Gastroesophageal sphincter (tissue), 4 donors: ENCODE measurements at regions not wholly inside any gene's neighbourhood (a gene's known extent, or its start where the extent isn't known, plus 50 kb on each side); places are given as distances from the start of the nearest gene placed in this dataset.

Experiments used
- ATAC-seq: fragments of 150-250 bp; one replicate; pipeline ENCODE4 v1.9.1; 2016; ENCODE audit warnings: mild to moderate bottlenecking, moderate library complexity
- H3K27ac ChIP-seq, 4 donors: fragments of 200-600 bp; sonication (generic) in 3 of 4; 1 replicate in 3 of 4; 2 replicates in 1 of 4; pipeline ENCODE4 v1.5.1; 2016 to 2019
- H3K27me3 ChIP-seq: fragments of 200-600 bp; sonication (generic); one replicate; pipeline ENCODE4 v1.5.1; 2019
- H3K36me3 ChIP-seq, 2 donors: fragments of 200-600 bp; sonication (generic); one replicate each; pipeline ENCODE4 v1.5.1; 2019; ENCODE audit warnings: control low read depth in 1 of 2
- H3K4me1 ChIP-seq, 3 donors: fragments of 200-600 bp; sonication (generic); 1 replicate in 2 of 3; 2 replicates in 1 of 3; pipeline ENCODE4 v1.5.1; 2016 to 2019; ENCODE audit warnings: control low read depth in 2 of 3
- H3K4me3 ChIP-seq, 2 donors: fragments of 200-600 bp; sonication (generic); one replicate each; pipeline ENCODE4 v1.5.1; 2019; ENCODE audit warnings: mild to moderate bottlenecking in 1 of 2, moderate library complexity in 1 of 2
- H3K9me3 ChIP-seq, 3 donors: fragments of 200-600 bp; sonication (generic); one replicate each; pipeline ENCODE4 v1.5.1; 2017 to 2019; ENCODE audit warnings: control low read depth in 2 of 3
- CTCF ChIP-seq, 4 experiments: fragments of 200-600 bp in 2 of 4; fragments of 450-650 bp in 2 of 4; sonication (generic) in 1 of 4; IDR thresholded peaks; one replicate each; pipeline ENCODE4 v1.5.1; 2017 to 2019; ENCODE audit warnings: antibody characterized with exemption in 4 of 4, mild to moderate bottlenecking in 2 of 4, moderate library complexity in 2 of 4
- EP300 ChIP-seq: sonication (generic); formaldehyde crosslinking; IDR thresholded peaks from one replicate; pipeline ENCODE4 v1.6.1; 2017; ENCODE audit warnings: antibody characterized with exemption, mild to moderate bottlenecking
- POLR2A ChIP-seq, 2 donors: fragments of 450-650 bp; IDR thresholded peaks; one replicate each; pipeline ENCODE4 v1.6.1; 2017; ENCODE audit warnings: antibody characterized with exemption in 2 of 2, mild to moderate bottlenecking in 2 of 2, moderate library complexity in 1 of 2
- POLR2AphosphoS5 ChIP-seq: sonication (generic); formaldehyde crosslinking; IDR thresholded peaks from one replicate; pipeline ENCODE4 v1.6.1; 2017; ENCODE audit warnings: antibody characterized with exemption
- WGBS, 2 donors: methylation state at CpG; one replicate each; pipeline ENCODE4 v1.1.5; 2018; ENCODE audit warnings: low coverage in 1 of 2; 5-methylcytosine and 5-hydroxymethylcytosine counted together

- 68 to 71% methylated on average over 3 of the region's 3 CpGs for WGBS, 2 donors
These were observed 291.9 kb upstream of the NOX3 start for GRCh38 chr6:155747491-155747890.

GRCh38 chr6:155740781-155741399, 285.3 kb upstream of the NOX3 start:
- no peaks in the 10 kb centered on the region for H3K4me1 ChIP-seq
- H3K36me3 ChIP-seq: no peaks in the 10 kb centered on the region
- ATAC-seq: no peak
- H3K4me3 ChIP-seq: no peak overlapping the region
- H3K27me3 ChIP-seq: no peaks in the 10 kb centered on the region
- no peaks in the 10 kb centered on the region for H3K9me3 ChIP-seq
- H3K27ac ChIP-seq: no peak overlapping the region
- 58 to 59% methylated on average over 1 of the region's 1 CpG for WGBS, 2 donors
- TF ChIP-seq POLR2AphosphoS5: no peak
- no peak for TF ChIP-seq POLR2A (IDR thresholded peaks at IDR 0.05)
- no peak for TF ChIP-seq CTCF (IDR thresholded peaks at IDR 0.05)
- no peak for TF ChIP-seq EP300

More at GRCh38 chr6:155747491-155747890, 291.9 kb upstream of the NOX3 start:
- Histone ChIP-seq H3K4me3 (no peak overlapping the region), H3K27ac (no peak overlapping the region), H3K36me3 (no peaks in the 10 kb centered on the region), H3K9me3 (peaks cover 0 to 9% (median 0%) of the 10 kb centered on the region in 3 donors), H3K27me3 (peaks cover 7% of the 10 kb centered on the region), H3K4me1 (no peaks in the 10 kb centered on the region)
- no peak for ATAC-seq
- TF ChIP-seq CTCF (IDR thresholded peaks at IDR 0.05): no peak
- TF ChIP-seq POLR2A (IDR thresholded peaks at IDR 0.05): no peak
- TF ChIP-seq EP300: no peak
- TF ChIP-seq POLR2AphosphoS5: no peak

GRCh38 chr6:155738602-155739105, 283.0 kb upstream of the NOX3 start:
- no peaks in the 10 kb centered on the region for H3K9me3 ChIP-seq
- H3K4me3 ChIP-seq: no peak overlapping the region
- no peaks in the 10 kb centered on the region for H3K36me3 ChIP-seq
- TF ChIP-seq EP300 (no peak), POLR2AphosphoS5 (no peak), CTCF (IDR thresholded peaks at IDR 0.05) (no peak), POLR2A (IDR thresholded peaks at IDR 0.05) (no peak)
- ATAC-seq: no peak
- H3K27ac ChIP-seq: no peak overlapping the region
- 84 to 85% methylated on average over 3 of the region's 3 CpGs for WGBS, 2 donors
- H3K4me1 ChIP-seq: no peaks in the 10 kb centered on the region
- H3K27me3 ChIP-seq: no peaks in the 10 kb centered on the region

- H3K9me3 ChIP-seq: no peaks in the 10 kb centered on the region
- H3K36me3 ChIP-seq: no peaks in the 10 kb centered on the region
- H3K4me3 ChIP-seq: no peak overlapping the region
- no peaks in the 10 kb centered on the region for H3K27me3 ChIP-seq
- ATAC-seq: no peak
- no peak for TF ChIP-seq POLR2A (IDR thresholded peaks at IDR 0.05)
- TF ChIP-seq EP300: no peak
- no peak for TF ChIP-seq CTCF (IDR thresholded peaks at IDR 0.05)
- TF ChIP-seq POLR2AphosphoS5: no peak
- WGBS, 2 donors: 44 to 91% methylated on average over 1 of the region's 1 CpG
- no peaks in the 10 kb centered on the region for H3K4me1 ChIP-seq
- H3K27ac ChIP-seq: no peak overlapping the region
These were observed 261.7 kb upstream of the NOX3 start for GRCh38 chr6:155717374-155717773.

- peaks cover 0 to 16% (median 0%) of the 10 kb centered on the region in 3 donors for H3K9me3 ChIP-seq
- WGBS, 2 donors: 0 to 50% methylated on average over 1 to 2 of the region's 2 CpGs
- H3K4me3 ChIP-seq: no peak overlapping the region
- no peaks in the 10 kb centered on the region for H3K4me1 ChIP-seq
- H3K27me3 ChIP-seq: no peaks in the 10 kb centered on the region
- no peak for TF ChIP-seq CTCF (IDR thresholded peaks at IDR 0.05)
- TF ChIP-seq POLR2A (IDR thresholded peaks at IDR 0.05): no peak
- TF ChIP-seq EP300: no peak
- no peak overlapping the region for H3K27ac ChIP-seq
- no peak for ATAC-seq
- H3K36me3 ChIP-seq: no peaks in the 10 kb centered on the region
These were observed 255.1 kb upstream of the NOX3 start for GRCh38 chr6:155710704-155711103.
